PC-3 (cell line): ENCODE measurements at regions not wholly inside any gene's neighbourhood (a gene's known extent, or its start where the extent isn't known, plus 50 kb on each side); places are given as distances from the start of the nearest gene placed in this dataset.
"Not testable (repeated sequence)": the region's sequence is repeated elsewhere in the genome, so short reads cannot be mapped to it uniquely, and the experiment has no call there.

Source experiments
- EZH2 ChIP-seq: fragments of 300-600 bp; sonication (generic); IDR thresholded peaks from one replicate; pipeline ENCODE4 v1.6.1; 2017; ENCODE audit warnings: antibody characterized with exemption, mild to moderate bottlenecking, low read length; ENCODE audit not compliant: unreplicated experiment
- TF ChIP-seq, protein P1 (sequence below): fragments of 300-600 bp; sonication (generic); conservative IDR thresholded peaks from 2 replicates; pipeline ENCODE4 v1.5.1; 2017; ENCODE audit warnings: antibody characterized with exemption, low read depth, mild to moderate bottlenecking, low read length

- not testable (repeated sequence) for TF ChIP-seq EZH2
- TF ChIP-seq, protein P1, sequence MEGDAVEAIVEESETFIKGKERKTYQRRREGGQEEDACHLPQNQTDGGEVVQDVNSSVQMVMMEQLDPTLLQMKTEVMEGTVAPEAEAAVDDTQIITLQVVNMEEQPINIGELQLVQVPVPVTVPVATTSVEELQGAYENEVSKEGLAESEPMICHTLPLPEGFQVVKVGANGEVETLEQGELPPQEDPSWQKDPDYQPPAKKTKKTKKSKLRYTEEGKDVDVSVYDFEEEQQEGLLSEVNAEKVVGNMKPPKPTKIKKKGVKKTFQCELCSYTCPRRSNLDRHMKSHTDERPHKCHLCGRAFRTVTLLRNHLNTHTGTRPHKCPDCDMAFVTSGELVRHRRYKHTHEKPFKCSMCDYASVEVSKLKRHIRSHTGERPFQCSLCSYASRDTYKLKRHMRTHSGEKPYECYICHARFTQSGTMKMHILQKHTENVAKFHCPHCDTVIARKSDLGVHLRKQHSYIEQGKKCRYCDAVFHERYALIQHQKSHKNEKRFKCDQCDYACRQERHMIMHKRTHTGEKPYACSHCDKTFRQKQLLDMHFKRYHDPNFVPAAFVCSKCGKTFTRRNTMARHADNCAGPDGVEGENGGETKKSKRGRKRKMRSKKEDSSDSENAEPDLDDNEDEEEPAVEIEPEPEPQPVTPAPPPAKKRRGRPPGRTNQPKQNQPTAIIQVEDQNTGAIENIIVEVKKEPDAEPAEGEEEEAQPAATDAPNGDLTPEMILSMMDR, result not testable (repeated sequence)
Observed at GRCh38 chr2:131661884-131662535, 134.3 kb downstream of the CCDC74A start.
